Spinal cord (tissue), 9 donors: ENCODE measurements at regions not wholly inside any gene's neighbourhood (a gene's known extent, or its start where the extent isn't known, plus 50 kb on each side); places are given as distances from the start of the nearest gene placed in this dataset.

ENCODE experiments used
- DNase-seq, 6 donors: peaks; one replicate each; pipeline versions ENCODE4 v3.0.0 to v3.0.0-alpha.2; 2013 to 2015; ENCODE audit warnings: low spot score in 6 of 6, low read depth in 4 of 6
- H3K27ac ChIP-seq: one replicate; pipeline ENCODE4 v1.5.1; 2013; ENCODE audit warnings: low read depth, low read length, control low read depth
- H3K27me3 ChIP-seq: one replicate; pipeline ENCODE4 v1.6.1; 2013; ENCODE audit warnings: low read length; ENCODE audit not compliant: control insufficient read depth, insufficient read depth
- H3K36me3 ChIP-seq: one replicate; pipeline ENCODE4 v1.6.1; 2013; ENCODE audit warnings: low read length; ENCODE audit not compliant: control insufficient read depth, insufficient read depth
- H3K4me1 ChIP-seq: one replicate; pipeline ENCODE4 v1.6.1; 2013; ENCODE audit warnings: low read length; ENCODE audit not compliant: control insufficient read depth, insufficient read depth
- H3K4me3 ChIP-seq: one replicate; pipeline ENCODE4 v1.5.1; 2013; ENCODE audit warnings: low read depth, low read length, control low read depth
- H3K9me3 ChIP-seq: one replicate; pipeline ENCODE4 v1.6.1; 2013; ENCODE audit warnings: low read length; ENCODE audit not compliant: control insufficient read depth, insufficient read depth
- WGBS: methylation state at CpG from one replicate; pipeline ENCODE4 v1.1.5; 2013; ENCODE audit warnings: missing lambda C conversion rate; ENCODE audit not compliant: insufficient coverage; 5-methylcytosine and 5-hydroxymethylcytosine counted together
- donor health status: healthy.

DNA sequence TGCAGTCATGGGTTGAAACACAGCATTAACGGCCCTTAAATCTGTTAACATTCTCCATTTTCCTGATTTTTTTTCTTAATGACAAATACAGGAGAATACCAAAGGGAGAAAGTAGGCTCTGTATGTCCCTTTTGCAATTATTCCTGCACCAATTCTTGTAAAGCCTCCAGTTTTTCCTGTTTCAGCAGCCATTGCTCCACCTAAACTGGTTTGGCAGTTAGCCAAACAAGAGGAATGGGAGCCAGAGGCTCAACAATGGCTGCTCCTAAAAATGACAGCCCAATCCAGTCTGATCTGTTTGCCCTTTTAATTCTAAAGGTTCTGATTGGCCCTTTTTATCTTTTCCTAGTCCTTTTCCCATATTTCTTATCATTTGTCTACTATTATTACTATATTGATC lies 284.2 kb upstream of the SGK1 start:
- H3K9me3 ChIP-seq = peaks cover 4% of the 10 kb centered on the region
- H3K27me3 ChIP-seq = no peaks in the 10 kb centered on the region
- no peaks in the 10 kb centered on the region for H3K36me3 ChIP-seq
- H3K4me1 ChIP-seq = no peaks in the 10 kb centered on the region
- no peak for DNase-seq
- no CpG with 5 or more reads among the region's 1 CpG for WGBS
- H3K4me3 ChIP-seq = no peak overlapping the region
- H3K27ac ChIP-seq = no peak overlapping the region

DNA sequence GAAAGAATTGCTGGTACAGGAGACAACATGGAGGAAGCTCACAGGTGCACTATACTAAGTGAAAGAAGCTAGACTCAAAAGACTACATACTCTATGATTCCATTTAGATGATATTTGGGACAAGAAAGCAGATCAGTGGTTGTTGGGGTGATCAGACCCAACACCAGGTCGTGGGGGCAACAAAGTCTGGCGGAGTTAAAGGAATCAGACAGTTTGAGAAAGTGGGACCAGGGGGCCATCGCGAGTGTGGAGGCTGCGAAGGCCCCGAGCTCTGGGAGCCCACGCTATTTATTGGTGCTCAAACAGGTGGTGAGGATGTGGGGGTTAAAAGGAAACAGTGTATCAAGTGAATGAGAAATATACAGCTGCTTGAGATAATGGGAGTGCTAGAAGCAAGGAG lies 282.8 kb upstream of the SGK1 start:
- no peak overlapping the region for H3K27ac ChIP-seq
- H3K9me3 ChIP-seq = peaks cover 4% of the 10 kb centered on the region
- WGBS = 94% methylated on average over 7 of the region's 7 CpGs
- H3K4me3 ChIP-seq = no peak overlapping the region
- DNase-seq = no peak
- H3K36me3 ChIP-seq = no peaks in the 10 kb centered on the region
- H3K27me3 ChIP-seq = no peaks in the 10 kb centered on the region
- H3K4me1 ChIP-seq = no peaks in the 10 kb centered on the region

DNA sequence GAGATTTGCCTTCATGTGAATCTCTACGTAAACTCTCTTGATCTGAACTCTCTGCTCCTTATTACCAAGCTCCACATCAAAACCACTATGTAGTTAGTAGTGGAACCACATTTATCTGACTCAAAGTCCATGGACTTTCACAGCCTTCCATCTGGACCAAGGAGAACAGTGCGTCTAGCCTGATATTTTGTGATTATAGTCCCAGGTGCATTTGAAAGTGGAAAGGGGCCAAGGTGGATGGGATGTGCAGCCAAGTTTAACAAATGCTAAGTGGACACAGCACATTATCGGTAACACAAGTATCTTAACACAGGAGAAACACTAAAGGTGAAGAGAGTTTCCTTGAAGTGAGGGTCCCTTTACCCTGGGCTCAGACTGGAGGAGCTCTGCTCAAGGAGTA lies 281.2 kb upstream of the SGK1 start:
- WGBS = no CpG with 5 or more reads among the region's 3 CpGs

DNA sequence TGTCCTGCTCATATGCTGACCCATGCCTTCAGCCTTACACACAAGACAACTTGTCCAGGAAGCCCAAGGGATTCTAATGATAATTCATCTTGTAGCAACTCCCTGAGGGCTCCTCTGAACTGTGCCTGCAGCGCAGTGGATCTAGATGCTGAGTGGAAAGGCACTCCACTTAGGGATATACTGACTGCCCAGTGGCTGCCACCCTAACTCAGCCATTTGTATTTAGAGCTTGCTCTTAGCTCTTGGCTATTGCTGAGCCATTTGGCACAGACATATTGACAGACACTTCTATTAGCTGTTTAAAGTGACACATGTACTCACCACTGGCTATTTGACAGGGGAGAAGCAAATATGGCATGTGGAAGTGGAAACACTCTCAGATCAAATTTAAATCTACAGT lies 278.3 kb upstream of the SGK1 start:
- DNase-seq = no peak
- Histone ChIP-seq H3K27ac (no peak overlapping the region), H3K36me3 (no peaks in the 10 kb centered on the region), H3K9me3 (peaks cover 4% of the 10 kb centered on the region), H3K27me3 (no peaks in the 10 kb centered on the region), H3K4me3 (no peak overlapping the region), H3K4me1 (peaks cover 2% of the 10 kb centered on the region)
- WGBS = 83% methylated on average over 1 of the region's 1 CpG

More for the DNA sequence above, 281.2 kb upstream of the SGK1 start:
- no peak overlapping the region for H3K27ac ChIP-seq
- no peaks in the 10 kb centered on the region for H3K27me3 ChIP-seq
- no peak overlapping the region for H3K4me3 ChIP-seq
- no peak for DNase-seq
- H3K36me3 ChIP-seq = no peaks in the 10 kb centered on the region
- H3K4me1 ChIP-seq = no peaks in the 10 kb centered on the region
- peaks cover 4% of the 10 kb centered on the region for H3K9me3 ChIP-seq

DNA sequence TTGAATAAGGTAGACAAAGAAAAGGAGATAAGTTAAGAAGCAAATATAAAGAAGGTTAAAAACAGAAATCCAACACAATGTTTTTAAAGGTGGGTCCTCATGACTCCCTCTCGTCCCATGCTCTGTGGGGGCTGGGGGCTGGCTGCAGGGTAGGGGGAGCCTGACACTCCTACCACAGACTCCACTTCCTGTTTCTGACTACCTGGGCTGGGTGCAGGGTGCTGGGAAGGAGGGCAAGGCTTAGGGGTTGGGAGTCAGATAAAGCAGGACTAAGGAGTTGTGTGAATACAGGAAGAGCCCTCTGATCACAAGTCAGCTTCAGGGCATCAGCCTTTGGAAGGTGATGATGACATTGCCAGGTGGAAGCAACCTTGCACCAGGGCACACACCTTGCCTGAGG lies 277.0 kb upstream of the SGK1 start:
- DNase-seq = no peak
- peaks cover 2% of the 10 kb centered on the region for H3K4me1 ChIP-seq
- H3K27ac ChIP-seq = no peak overlapping the region
- H3K9me3 ChIP-seq = no peaks in the 10 kb centered on the region
- H3K4me3 ChIP-seq = no peak overlapping the region
- H3K27me3 ChIP-seq = no peaks in the 10 kb centered on the region
- no CpG with 5 or more reads among the region's 1 CpG for WGBS
- no peaks in the 10 kb centered on the region for H3K36me3 ChIP-seq

DNA sequence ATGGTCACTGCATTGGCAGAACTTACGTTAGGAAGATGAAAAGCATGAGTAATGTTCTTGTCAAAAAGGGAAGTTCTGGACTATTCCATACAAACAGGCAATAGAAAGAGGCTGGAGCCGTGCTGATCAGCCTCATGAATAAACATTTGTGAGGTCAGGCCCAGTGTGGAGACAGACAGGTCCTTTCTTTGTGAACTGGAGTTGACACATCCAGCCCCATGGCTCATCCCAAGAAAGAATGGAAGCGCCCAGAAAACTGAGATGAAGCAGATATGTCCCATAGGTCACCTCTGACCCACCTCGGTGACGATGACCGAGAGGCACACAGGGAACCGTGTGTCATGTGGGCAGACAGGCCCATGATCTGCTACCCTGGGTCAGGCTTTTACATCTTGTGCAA lies 276.0 kb upstream of the SGK1 start:
- no peaks in the 10 kb centered on the region for H3K27me3 ChIP-seq
- H3K4me3 ChIP-seq = no peak overlapping the region
- no peaks in the 10 kb centered on the region for H3K36me3 ChIP-seq
- no peaks in the 10 kb centered on the region for H3K9me3 ChIP-seq
- peaks cover 2% of the 10 kb centered on the region for H3K4me1 ChIP-seq
- no peak overlapping the region for H3K27ac ChIP-seq
- DNase-seq = peak in 1 of 6 donors; percentile 26
- WGBS = 39% methylated on average over 6 of the region's 7 CpGs

DNA sequence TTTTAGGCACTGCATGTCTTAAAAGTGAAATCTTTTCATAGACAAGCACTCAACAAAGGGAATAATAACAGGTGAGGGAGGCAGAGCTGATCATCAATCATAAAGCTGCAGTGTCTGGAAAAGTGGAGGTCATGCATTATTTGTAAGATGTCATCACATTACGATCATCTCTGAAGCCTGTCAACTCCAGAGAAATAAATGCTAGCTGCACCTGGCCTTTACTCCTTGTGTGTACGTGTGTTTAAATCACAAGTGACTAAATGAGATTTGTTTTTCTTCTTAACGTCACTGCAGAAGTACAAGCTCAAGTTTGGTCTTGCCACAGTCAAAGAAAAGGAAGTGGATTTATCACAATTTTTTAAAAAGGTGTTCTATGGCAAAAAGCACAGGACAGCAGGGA lies 275.5 kb upstream of the SGK1 start:
- no peak overlapping the region for H3K4me3 ChIP-seq
- WGBS = no CpG with 5 or more reads among the region's 3 CpGs
- no peaks in the 10 kb centered on the region for H3K36me3 ChIP-seq
- no peaks in the 10 kb centered on the region for H3K27me3 ChIP-seq
- peak in 1 of 6 donors; percentile 14 for DNase-seq
- H3K4me1 ChIP-seq = peaks cover 2% of the 10 kb centered on the region
- no peaks in the 10 kb centered on the region for H3K9me3 ChIP-seq
- no peak overlapping the region for H3K27ac ChIP-seq

DNA sequence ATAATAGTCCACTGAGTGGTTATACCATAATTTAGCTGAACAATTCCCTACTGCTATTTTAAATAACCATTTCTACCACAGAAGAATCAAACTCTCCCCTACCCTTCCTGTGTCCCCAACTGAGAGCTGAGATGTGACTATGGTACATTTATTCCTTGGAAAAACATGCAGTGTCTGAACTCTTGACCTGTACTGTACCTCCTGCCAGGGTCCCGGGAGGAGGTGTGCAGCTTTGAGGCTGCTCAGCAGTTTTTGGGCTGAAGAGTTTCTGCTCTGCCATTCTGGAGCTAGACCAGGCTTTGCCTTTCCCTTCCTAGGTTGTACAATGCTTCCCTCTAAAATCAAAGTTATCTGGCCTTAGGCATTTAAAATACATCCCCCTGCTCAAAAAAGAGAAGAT lies 275.1 kb upstream of the SGK1 start:
- no CpG with 5 or more reads among the region's 1 CpG for WGBS
- no peak overlapping the region for H3K4me3 ChIP-seq
- no peaks in the 10 kb centered on the region for H3K36me3 ChIP-seq
- peaks cover 2% of the 10 kb centered on the region for H3K4me1 ChIP-seq
- no peak overlapping the region for H3K27ac ChIP-seq
- peak in 2 of 6 donors; percentile 9 to 48 for DNase-seq
- no peaks in the 10 kb centered on the region for H3K27me3 ChIP-seq
- H3K9me3 ChIP-seq = no peaks in the 10 kb centered on the region

DNA sequence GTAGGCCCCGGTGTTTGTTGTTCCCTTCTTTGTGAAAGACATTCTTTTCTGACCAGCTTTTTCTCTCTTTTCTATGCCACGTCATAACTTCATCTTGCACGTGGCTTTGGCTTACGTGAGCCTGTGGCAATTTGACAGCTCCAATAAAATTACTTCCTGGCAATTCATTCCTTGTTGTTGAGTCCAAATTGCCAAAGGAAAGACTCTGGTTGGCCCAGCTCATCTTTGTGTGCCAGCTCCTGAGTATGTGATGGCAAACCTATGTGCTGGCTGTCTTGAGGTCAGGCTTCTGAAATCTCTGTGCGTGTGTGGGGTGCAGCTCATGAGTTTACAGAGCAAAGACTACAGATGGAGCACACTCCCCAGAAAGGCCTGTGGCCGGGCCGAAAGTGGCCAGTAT lies 272.5 kb upstream of the SGK1 start:
- WGBS = 90% methylated on average over 5 of the region's 7 CpGs
- no peaks in the 10 kb centered on the region for H3K36me3 ChIP-seq
- H3K27me3 ChIP-seq = no peaks in the 10 kb centered on the region
- no peak overlapping the region for H3K27ac ChIP-seq
- H3K4me1 ChIP-seq = peaks cover 2% of the 10 kb centered on the region
- H3K4me3 ChIP-seq = no peak overlapping the region
- H3K9me3 ChIP-seq = no peaks in the 10 kb centered on the region
- DNase-seq = no peak

DNA sequence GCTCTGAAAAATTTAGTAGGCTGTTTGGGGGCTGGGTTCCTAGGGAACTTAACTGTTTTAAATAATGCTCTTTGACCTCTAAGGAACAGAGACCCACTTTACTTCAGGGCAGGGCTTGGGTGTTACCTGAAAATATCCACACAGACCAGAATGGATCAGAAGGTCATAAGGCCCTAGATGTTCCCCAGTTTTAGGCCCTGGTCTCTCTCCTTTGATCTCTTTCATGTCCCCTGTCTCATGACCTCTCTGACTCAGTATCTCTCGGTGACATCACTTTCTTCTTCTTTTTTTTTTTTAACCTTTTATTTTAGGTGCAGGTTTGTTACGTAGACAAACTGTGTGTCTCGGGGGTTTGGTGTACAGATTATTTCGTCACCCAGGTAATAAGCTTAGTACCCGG lies 272.1 kb upstream of the SGK1 start:
- Histone ChIP-seq H3K9me3 (no peaks in the 10 kb centered on the region), H3K36me3 (no peaks in the 10 kb centered on the region), H3K4me3 (no peak overlapping the region), H3K27ac (no peak overlapping the region), H3K27me3 (no peaks in the 10 kb centered on the region), H3K4me1 (peaks cover 2% of the 10 kb centered on the region)
- DNase-seq = no peak
- WGBS = 93% methylated on average over 2 of the region's 5 CpGs
